Kidney capillary endothelial cell (primary cell): ENCODE measurements at regions not wholly inside any gene's neighbourhood (a gene's known extent, or its start where the extent isn't known, plus 50 kb on each side); places are given as distances from the start of the nearest gene placed in this dataset.
A peak's percentile ranks its signal among the peaks of the same experiment; 100 is the strongest.
"Not testable (repeated sequence)": the region's sequence is repeated elsewhere in the genome, so short reads cannot be mapped to it uniquely, and the experiment has no call there.

Experiments
- DNase-seq: peaks from one replicate; pipeline ENCODE4 v3.0.0-alpha.2; 2018; ENCODE audit warnings: low spot score

DNA sequence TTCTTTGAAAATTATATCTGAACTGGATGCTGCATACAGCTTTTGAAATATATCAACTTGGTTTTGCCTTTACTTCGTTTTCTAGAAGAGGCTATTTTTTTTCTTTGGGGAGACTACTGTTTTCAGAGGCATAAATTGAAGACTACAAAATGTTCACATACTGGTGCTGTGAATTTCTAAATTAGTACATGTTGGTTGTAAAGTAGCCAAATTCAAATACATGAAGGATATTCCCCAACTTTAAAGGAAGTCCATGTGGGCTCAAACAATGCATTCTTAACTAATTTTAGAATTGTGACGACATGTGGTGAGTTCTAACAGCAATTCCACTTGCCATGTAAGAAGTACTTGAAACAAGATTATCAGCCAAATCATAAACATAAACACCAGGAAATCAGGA, 295.7 kb downstream of the TUSC7 start:
- DNase-seq: no peak

GRCh38 chr3:117005911-117006522, 296.4 kb downstream of the TUSC7 start:
- DNase-seq: no peak

DNA sequence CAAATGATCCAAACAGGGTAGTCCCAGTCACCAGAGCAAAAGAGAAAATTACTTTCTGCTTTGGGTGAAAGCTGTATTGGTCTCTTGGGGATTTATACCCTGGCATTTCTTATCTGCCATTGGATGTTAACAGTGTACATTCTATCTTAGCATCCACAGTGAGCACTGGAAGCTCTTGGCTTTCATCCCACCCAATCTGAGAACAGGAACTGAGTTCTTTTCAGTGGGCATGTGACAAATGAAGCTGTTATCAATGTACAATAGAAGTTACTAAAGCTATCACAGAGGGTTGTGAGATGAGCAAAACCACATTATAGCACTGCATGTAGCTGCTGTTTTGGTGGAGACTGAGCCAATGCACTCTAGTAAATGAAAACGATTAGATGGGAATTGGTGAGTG, 300.7 kb downstream of the TUSC7 start:
- no peak for DNase-seq

- peak; percentile 26 for DNase-seq
These were observed 302.2 kb downstream of the TUSC7 start for GRCh38 chr3:117011687-117012250.

DNA sequence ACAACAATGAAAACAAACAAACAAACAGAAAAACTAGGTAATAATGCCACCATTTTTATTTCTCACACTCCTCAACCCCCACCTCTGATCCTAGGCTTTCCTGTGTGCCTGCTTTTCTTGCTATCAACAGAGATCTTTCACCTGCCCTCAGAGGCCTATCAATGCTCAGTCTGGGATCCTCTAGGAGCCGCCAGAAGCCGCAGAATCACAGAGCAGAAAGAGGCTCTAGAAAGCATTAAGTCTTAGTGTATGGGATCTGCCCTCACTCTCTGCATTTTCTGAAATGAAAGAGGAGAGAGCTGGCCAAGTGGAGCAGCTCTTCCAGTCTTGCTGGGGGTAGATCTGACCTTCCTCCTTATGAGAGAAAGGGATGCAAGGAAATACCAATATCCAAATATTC, 306.8 kb downstream of the TUSC7 start:
- no peak for DNase-seq

GRCh38 chr3:117017135-117017894, 307.7 kb downstream of the TUSC7 start:
- DNase-seq: no peak

GRCh38 chr3:117018655-117019054, 309.1 kb downstream of the TUSC7 start:
- DNase-seq: no peak

GRCh38 chr3:117019082-117019713, 309.6 kb downstream of the TUSC7 start:
- DNase-seq: peak; percentile 43

GRCh38 chr3:117026401-117026800, 316.8 kb downstream of the TUSC7 start:
- no peak for DNase-seq

GRCh38 chr3:117035745-117036144, 326.2 kb downstream of the TUSC7 start:
- no peak for DNase-seq

DNA sequence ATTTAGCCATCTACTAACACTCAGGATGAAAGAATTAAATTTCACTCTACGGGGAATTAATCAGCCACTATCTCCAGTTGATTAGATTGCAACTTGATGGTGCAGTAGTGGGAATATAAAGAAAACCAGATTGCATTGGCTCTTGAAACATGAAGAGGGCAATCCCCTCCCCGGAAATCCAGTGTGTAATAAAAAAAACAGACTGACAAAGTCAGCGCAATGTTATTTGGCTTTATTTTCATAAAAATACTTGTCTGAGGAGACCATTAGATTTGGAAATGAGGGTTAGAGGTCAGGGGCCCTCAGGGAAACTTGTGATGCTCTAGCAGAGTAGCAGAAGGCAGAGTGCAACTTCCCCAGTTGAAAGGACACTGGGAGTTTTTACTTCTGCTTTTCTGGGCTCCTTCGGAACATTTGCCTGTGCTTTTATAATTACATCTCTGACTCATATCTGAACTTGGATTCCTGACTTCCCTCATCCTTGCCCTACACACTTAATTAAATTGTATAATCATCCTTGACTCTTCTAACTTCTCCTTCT, 326.8 kb downstream of the TUSC7 start:
- DNase-seq: no peak

DNA sequence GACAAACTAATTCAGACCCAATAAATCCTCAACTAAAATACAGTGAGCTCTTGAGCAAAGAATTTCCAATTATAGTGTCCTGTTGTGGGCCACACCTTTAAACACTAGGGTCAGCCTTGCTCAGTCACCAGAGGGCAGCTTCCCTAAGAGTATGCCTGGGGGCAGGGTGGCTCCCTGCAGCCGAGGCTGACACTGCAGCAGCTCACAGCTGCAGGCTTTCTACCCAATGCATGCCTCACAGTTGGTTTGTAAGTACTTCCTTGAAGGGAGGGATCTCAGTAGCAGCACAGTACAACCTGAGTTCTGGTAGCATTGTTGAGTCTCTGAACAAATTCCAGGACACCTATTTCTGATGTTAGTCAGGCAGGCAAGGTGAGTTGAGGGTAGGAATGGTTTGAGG, 335.6 kb downstream of the TUSC7 start:
- no peak for DNase-seq

GRCh38 chr3:117047951-117048705, 338.5 kb downstream of the TUSC7 start:
- DNase-seq: no peak

DNA sequence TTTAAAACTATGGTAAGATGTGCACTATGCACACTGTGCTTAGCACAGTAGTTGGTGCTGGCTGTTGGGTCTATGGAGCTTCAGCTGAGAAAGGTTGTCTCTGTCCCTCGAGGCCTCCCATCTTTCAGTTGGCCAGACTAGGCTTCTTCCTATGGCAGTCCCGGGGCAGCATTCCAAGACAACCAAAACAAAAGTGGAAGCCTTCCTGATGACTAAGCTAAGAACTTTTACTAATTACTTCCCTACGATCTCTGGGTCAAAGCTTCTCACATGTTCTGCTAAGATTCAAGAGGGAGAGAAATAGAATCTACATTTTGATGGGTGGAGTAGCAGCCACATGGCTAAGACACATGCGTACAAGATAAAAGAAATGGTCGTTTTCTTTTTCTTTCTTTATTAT, 342.8 kb downstream of the TUSC7 start:
- DNase-seq: no peak

DNA sequence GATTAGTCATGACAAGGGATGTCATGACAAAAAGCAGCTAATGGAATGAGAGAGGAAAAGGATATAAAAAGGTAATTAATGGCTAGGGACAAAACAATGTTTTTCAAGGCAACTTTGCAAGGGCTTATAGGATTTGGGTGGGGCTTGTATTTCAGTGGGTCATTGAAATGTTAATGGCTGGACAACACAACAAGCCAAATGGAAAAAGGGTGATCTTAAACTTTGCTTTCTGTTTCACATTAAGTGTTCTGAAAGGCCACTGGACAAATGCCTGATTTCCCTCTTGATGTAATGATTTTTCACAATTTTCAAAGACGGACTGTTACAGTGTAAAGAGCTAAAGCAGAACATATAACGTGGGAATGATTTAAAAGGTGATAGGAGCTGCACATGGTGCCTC, 345.0 kb downstream of the TUSC7 start:
- DNase-seq: no peak

- DNase-seq: not testable (repeated sequence)
These were observed 347.4 kb downstream of the TUSC7 start for GRCh38 chr3:117056946-117057345.

DNA sequence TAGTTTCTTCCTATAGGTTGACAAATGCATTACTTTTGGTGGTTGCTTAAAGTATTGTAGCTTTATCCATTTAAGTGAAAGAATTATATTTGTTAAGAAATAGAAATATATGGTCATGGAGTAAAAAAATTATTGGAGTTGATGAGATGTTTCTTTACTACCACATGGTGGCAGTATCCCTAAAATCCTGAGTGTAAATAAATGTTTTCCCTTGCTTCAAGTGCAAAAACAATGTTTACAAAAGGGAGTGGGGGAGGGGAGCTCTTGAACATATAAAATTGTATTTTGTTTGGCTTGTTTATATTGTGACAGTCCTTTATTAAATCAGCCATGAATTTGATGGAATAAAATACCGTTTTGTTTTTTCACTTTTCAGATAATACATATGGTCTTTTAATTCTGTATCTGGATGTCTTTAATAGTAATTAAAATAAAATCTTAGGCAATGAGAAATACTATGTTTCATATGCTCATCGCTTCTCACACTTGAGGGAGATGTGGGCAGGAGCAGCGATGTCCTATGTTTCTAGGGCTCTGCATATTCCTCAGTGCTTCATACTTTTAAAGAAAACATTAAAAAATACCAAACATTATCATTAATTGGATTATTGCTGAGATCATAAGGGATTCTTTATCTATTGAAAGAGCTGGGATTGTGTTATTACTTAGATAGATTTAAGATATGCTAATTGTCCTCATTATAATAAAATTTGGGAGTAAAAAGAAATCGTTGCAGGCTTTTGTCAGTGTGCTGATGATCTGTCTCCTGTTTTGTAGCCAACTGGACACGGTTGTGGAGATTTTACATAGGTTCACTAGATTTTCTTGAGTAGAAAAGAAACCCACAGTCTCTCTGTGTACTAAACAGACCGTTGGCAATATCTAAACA, 349.7 kb downstream of the TUSC7 start:
- DNase-seq: peak; percentile 52

DNA sequence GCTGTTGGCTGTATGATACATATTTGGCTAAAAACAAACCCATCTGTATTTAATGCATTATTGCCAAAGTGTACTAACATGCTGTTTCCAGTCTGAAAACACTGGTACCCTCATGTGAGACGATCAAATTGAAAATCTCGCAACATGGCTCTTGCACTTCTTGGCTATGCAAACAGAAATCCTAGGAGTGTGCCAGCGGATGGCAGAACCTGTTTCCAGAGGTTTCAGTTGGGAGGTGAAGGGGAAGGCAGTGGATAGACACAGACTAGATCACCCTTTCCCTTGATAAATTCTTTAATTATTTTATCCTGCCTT, 350.3 kb downstream of the TUSC7 start:
- DNase-seq: no peak

DNA sequence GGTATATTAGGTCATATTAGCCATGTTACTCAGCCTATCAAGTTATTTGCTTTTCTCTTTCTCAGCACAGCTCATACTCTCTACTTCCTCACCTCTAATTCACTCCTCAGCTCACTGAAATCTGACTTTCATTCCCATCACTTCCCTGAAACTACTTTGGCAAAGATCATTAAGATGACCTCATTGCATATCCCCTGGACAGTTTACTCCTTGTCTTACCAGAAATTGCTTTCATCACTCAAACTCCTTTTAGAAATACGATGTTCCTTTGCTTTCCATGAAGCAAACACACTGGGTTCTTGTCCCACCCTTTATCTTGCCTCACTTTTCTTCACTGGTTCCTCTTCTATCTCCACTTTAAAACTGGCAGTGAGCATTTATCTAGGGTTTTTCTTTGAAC, 354.4 kb downstream of the TUSC7 start:
- DNase-seq: no peak

DNA sequence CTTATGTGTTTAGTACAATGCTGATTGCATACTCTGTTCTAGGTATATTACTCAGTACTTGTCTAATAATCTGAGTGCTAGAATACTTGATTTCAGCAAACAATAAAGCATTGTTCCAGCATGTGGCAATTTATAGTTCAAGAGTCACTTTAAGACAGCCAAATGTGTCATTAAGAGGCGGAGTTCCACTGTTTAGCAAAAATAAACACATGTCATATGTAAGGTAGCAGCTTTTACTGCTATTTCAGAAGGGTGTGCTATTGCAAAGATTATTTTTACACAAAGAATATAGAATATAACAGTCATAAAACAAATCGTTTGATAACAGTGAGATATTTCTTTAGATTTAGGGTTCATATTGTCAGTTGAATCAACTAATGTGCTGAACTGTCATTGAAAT, 358.7 kb downstream of the TUSC7 start:
- DNase-seq: no peak

DNA sequence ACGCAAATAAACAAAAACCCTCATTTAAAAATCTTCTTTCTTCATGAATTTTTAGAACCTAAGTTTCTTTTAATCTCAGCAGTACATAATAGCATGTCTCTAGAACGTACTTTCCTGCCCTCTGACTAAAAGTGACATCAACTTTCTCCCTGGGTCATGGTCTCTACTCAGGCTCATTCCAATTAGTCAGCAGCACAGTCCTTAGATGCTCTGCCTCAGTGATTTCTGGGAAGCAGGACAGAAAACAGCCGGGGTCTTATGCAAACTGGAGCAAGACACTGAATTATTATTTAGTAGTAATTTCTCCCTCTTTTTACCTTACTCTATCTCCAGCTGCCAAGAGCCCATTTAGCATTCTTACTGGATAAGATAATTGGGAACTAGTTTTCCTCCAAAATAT, 365.2 kb downstream of the TUSC7 start:
- no peak for DNase-seq
